ENCODE measurements at regions not wholly inside any gene's neighbourhood (a gene's known extent, or its start where the extent isn't known, plus 50 kb on each side); places are given as distances from the start of the nearest gene placed in this dataset.

DNA sequence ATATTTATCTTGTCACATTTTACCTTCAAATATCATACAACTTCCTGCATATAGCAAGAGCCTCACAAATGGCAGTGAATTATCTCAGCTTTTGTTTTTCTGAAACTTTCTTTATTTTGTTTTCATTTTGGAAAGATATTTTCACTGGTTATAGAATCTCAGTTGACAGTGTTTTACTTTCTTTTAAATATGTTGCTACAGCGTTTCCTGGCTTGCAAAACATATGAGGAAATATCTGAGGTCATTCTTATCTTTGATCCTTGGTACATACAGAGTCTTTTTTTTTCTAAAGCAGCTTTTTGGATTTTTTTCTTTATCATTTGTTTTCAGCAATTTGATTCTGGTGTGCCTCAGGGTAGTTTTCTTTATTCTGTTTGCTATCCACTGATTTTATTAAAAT lies 77.6 kb upstream of the CEP78 start:
- no peak for ATAC-seq
- Histone ChIP-seq H4K20me1 (ENCODE audit: insufficient read depth) (no peaks in the 10 kb centered on the region), H3K27me3 (ENCODE audit: insufficient read depth, low read length) (no peaks in the 10 kb centered on the region), H2AFZ (ENCODE audit: low read depth, low read length, poor library complexity, severe bottlenecking) (no peak overlapping the region), H3K4me3 (replicated peaks in 1 of 2; ENCODE audit: low read depth in 1 of 2, low read length in 2 of 2) (no peak overlapping the region), H3K27ac (ENCODE audit: low read depth, low read length) (no peak overlapping the region), H3K9ac (ENCODE audit: low read length) (no peak overlapping the region), H3K36me3 (ENCODE audit: control insufficient read depth in 1 of 2, insufficient read depth in 2 of 2, low read length in 2 of 2) (no peaks in the 10 kb centered on the region), H3K79me2 (ENCODE audit: insufficient read depth, low read length) (no peaks in the 10 kb centered on the region), H3K4me1 (ENCODE audit: control insufficient read depth in 1 of 2, insufficient read depth in 2 of 2, low read length in 2 of 2) (no peaks in the 10 kb centered on the region), H3K9me2 (ENCODE audit: insufficient read depth) (no peaks in the 10 kb centered on the region), H3K9me3 (ENCODE audit: control insufficient read depth in 1 of 2, insufficient read depth in 1 of 2, low read depth in 1 of 2, low read length in 2 of 2) (no peaks in the 10 kb centered on the region), H3K4me2 (ENCODE audit: low read length) (no peak overlapping the region)
- intact Hi-C loops (cut with micrococcal nuclease): no loop called here
- RAD21 ChIA-PET (ENCODE audit: low non-redundant PET in 1 of 2, low total read pairs in 2 of 2, uncharacterized antibody in 2 of 2, unreplicated experiment in 2 of 2): no interaction called here
- no peak for DNase-seq (ENCODE audit: low read depth, low spot score)
- CTCF ChIA-PET: no interaction called here
- BruUV-seq (replicated peaks): no TSS peak
- TF ChIP-seq EGR1 (IDR thresholded peaks at IDR 0.05; ENCODE audit: low read depth) (no peak), ZFX (IDR thresholded peaks at IDR 0.05) (no peak), ELF1 (IDR thresholded peaks at IDR 0.05; ENCODE audit: borderline replicate concordance, low read depth) (no peak), ZNF274 (IDR thresholded peaks at IDR 0.05; ENCODE audit: low read depth, low read length) (no peak), EZH2 (IDR thresholded peaks at IDR 0.05) (no peak), JUND (IDR thresholded peaks at IDR 0.05) (no peak), SIN3A (IDR thresholded peaks at IDR 0.05; ENCODE audit: low read depth) (no peak), POLR2AphosphoS5 (IDR thresholded peaks at IDR 0.05; ENCODE audit: low read depth, low read length) (no peak), MAX (IDR thresholded peaks at IDR 0.05) (no peak), YY1 (IDR thresholded peaks at IDR 0.05; ENCODE audit: extremely low read depth, insufficient replicate concordance, low read depth, low read length) (no peak), CBX3 (IDR thresholded peaks at IDR 0.05; ENCODE audit: low read depth) (no peak), ATF3 (IDR thresholded peaks at IDR 0.05) (no peak), POLR2A (IDR thresholded peaks at IDR 0.05; ENCODE audit: borderline replicate concordance, extremely low read depth, insufficient read depth, insufficient read length) (no peak), EZH2phosphoT487 (IDR thresholded peaks at IDR 0.05; ENCODE audit: borderline replicate concordance) (no peak)
- TF ChIP-seq, protein P1, sequence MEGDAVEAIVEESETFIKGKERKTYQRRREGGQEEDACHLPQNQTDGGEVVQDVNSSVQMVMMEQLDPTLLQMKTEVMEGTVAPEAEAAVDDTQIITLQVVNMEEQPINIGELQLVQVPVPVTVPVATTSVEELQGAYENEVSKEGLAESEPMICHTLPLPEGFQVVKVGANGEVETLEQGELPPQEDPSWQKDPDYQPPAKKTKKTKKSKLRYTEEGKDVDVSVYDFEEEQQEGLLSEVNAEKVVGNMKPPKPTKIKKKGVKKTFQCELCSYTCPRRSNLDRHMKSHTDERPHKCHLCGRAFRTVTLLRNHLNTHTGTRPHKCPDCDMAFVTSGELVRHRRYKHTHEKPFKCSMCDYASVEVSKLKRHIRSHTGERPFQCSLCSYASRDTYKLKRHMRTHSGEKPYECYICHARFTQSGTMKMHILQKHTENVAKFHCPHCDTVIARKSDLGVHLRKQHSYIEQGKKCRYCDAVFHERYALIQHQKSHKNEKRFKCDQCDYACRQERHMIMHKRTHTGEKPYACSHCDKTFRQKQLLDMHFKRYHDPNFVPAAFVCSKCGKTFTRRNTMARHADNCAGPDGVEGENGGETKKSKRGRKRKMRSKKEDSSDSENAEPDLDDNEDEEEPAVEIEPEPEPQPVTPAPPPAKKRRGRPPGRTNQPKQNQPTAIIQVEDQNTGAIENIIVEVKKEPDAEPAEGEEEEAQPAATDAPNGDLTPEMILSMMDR (IDR thresholded peaks at IDR 0.05 in 2 of 3, conservative IDR thresholded peaks at IDR 0.05 in 1 of 3; ENCODE audit: borderline replicate concordance in 1 of 3, insufficient read depth in 1 of 3, low read depth in 2 of 3, low read length in 2 of 3): no peak
- POLR2A ChIA-PET: no interaction called here

Measured in HCT116 (cell line).